GM19239 (cell line): ENCODE measurements at regions not wholly inside any gene's neighbourhood (a gene's known extent, or its start where the extent isn't known, plus 50 kb on each side); places are given as distances from the start of the nearest gene placed in this dataset.
"Not testable (repeated sequence)": the region's sequence is repeated elsewhere in the genome, so short reads cannot be mapped to it uniquely, and the experiment has no call there.

Experiments used
- DNase-seq: peaks from one replicate; pipeline ENCODE4 v3.0.0; 2011; ENCODE audit warnings: low spot score; ENCODE audit not compliant: insufficient read length
- FAIRE-seq: peaks from 2 replicates; lab custom pipeline; 2011; peaks lifted over from hg19 to GRCh38; lab: Jason Lieb, UNC

- DNase-seq (no peak), FAIRE-seq (no peak)
These were observed 231.5 kb downstream of the CYLC2 start for GRCh38 chr9:103226647-103227013.

GRCh38 chr9:103237571-103238109 is 242.5 kb downstream of the CYLC2 start:
- DNase-seq, result not testable (repeated sequence)

GRCh38 chr9:103242025-103242424 is 246.9 kb downstream of the CYLC2 start:
- DNase-seq (no peak), FAIRE-seq (no peak)

More at GRCh38 chr9:103237571-103238109, 242.5 kb downstream of the CYLC2 start:
- FAIRE-seq, result not testable (repeated sequence)

GRCh38 chr9:103242486-103242885 is 247.4 kb downstream of the CYLC2 start:
- FAIRE-seq, result no peak

GRCh38 chr9:103243553-103243952 is 248.4 kb downstream of the CYLC2 start:
- FAIRE-seq (no peak), DNase-seq (no peak)

More at GRCh38 chr9:103242486-103242885, 247.4 kb downstream of the CYLC2 start:
- DNase-seq, result no peak

GRCh38 chr9:103245369-103245768 is 250.2 kb downstream of the CYLC2 start:
- DNase-seq (no peak), FAIRE-seq (no peak)

- FAIRE-seq (no peak), DNase-seq (no peak)
These were observed 266.8 kb downstream of the CYLC2 start for GRCh38 chr9:103261951-103262350.

GRCh38 chr9:103266064-103266463 is 270.9 kb downstream of the CYLC2 start:
- no peak for DNase-seq
- no peak for FAIRE-seq

- no peak for FAIRE-seq
These were observed 282.1 kb downstream of the CYLC2 start for GRCh38 chr9:103277240-103277639.

GRCh38 chr9:103281126-103281525 is 286.0 kb downstream of the CYLC2 start:
- FAIRE-seq (no peak), DNase-seq (no peak)

More at GRCh38 chr9:103277240-103277639, 282.1 kb downstream of the CYLC2 start:
- no peak for DNase-seq

- no peak for DNase-seq
- no peak for FAIRE-seq
These were observed 292.2 kb downstream of the CYLC2 start for GRCh38 chr9:103287361-103287760.

GRCh38 chr9:103296189-103296588 is 301.1 kb downstream of the CYLC2 start:
- DNase-seq (no peak), FAIRE-seq (no peak)

GRCh38 chr9:103301051-103301450 is 305.9 kb downstream of the CYLC2 start:
- FAIRE-seq, result no peak

GRCh38 chr9:103304797-103305196 is 309.7 kb downstream of the CYLC2 start:
- FAIRE-seq (no peak), DNase-seq (no peak)

More at GRCh38 chr9:103301051-103301450, 305.9 kb downstream of the CYLC2 start:
- DNase-seq, result no peak

- DNase-seq, result no peak
- no peak for FAIRE-seq
These were observed 324.8 kb downstream of the CYLC2 start for GRCh38 chr9:103319979-103320378.

- no peak for DNase-seq
- FAIRE-seq, result no peak
These were observed 328.6 kb downstream of the CYLC2 start for GRCh38 chr9:103323699-103324098.

GRCh38 chr9:103335461-103335860 is 340.3 kb downstream of the CYLC2 start:
- DNase-seq (no peak), FAIRE-seq (no peak)

GRCh38 chr9:103355000-103355399 is 359.9 kb downstream of the CYLC2 start:
- no peak for FAIRE-seq
- no peak for DNase-seq

- not testable (repeated sequence) for DNase-seq, FAIRE-seq
These were observed 362.8 kb downstream of the CYLC2 start for GRCh38 chr9:103357980-103358379.

- FAIRE-seq (no peak), DNase-seq (no peak)
These were observed 366.8 kb downstream of the CYLC2 start for GRCh38 chr9:103361906-103362305.

- FAIRE-seq (no peak), DNase-seq (no peak)
These were observed 367.9 kb downstream of the CYLC2 start for GRCh38 chr9:103362986-103363385.

GRCh38 chr9:103364753-103365152 is 369.6 kb downstream of the CYLC2 start:
- FAIRE-seq (no peak), DNase-seq (no peak)
